SIG-M5 (cell line): ENCODE measurements at regions not wholly inside any gene's neighbourhood (a gene's known extent, or its start where the extent isn't known, plus 50 kb on each side); places are given as distances from the start of the nearest gene placed in this dataset.
"Not testable (repeated sequence)": the region's sequence is repeated elsewhere in the genome, so short reads cannot be mapped to it uniquely, and the experiment has no call there.

Source experiments
- DNase-seq: peaks from one replicate; lab custom pipeline; 2025; lab: John Stamatoyannopoulos, UW

GRCh38 chr9:107569174-107569573 is 79.6 kb upstream of the KLF4 start:
- DNase-seq: no peak

DNA sequence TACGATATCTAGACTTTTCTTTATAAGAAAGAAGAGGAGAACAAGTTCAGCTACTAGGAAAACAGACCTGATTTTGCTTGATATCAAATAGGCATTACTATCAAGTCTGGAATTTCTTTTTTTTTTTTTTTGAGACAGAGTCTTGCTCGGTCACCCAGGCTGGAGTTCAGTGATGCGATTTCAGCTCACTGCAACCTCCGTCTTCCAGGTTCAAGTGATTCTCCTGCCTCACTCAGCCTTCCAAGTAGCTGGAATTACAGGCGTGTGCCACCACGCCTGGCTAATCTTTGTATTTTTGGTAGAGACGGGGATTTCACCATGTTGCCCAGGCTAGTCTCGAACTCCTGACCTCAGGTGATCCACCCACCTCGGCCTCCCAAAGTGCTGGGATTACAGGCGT is 78.8 kb upstream of the KLF4 start:
- not testable (repeated sequence) for DNase-seq

DNA sequence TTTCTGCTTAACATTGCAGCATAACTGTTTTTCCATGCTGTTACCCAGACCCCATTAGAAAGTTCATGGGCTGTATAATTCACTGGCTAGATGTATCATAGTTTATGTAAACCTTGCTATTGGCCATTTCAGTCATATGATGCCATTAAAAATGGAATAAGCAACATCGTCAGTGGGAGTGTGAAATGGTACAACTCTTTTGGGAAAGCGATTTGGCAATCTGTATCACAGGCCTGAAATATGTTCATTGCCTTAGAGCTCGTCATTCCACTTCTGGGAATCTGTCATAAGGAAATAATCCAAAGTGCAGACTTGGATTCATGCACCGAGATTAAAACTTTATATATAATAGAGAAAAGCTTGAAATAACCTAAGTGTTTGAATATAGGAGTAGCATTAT is 77.9 kb upstream of the KLF4 start:
- DNase-seq: no peak

GRCh38 chr9:107566611-107567061 is 77.1 kb upstream of the KLF4 start:
- DNase-seq: no peak

DNA sequence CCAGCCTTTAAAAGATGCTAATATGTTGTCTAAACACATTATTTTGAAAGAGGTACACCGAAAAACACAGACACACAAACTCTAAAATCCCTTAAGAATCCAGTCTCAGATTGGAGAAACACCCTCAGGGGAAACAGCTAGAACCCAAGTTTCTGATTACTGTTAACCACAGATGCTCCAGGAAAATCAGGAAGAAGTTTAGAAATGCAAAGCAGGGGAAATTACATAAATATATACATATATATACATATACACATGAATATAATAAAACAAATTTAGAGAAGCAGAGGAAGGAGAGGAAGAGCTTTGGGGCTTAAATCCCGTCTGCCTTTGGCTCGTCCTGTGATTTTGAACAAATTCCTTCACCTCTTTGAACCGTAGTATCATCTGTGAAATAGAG is 73.2 kb upstream of the KLF4 start:
- no peak for DNase-seq

- DNase-seq: no peak
Measured at GRCh38 chr9:107559494-107560086, 70.0 kb upstream of the KLF4 start.

GRCh38 chr9:107557236-107557990 is 67.8 kb upstream of the KLF4 start:
- no peak for DNase-seq

GRCh38 chr9:107554636-107555035 is 65.1 kb upstream of the KLF4 start:
- DNase-seq: no peak

DNA sequence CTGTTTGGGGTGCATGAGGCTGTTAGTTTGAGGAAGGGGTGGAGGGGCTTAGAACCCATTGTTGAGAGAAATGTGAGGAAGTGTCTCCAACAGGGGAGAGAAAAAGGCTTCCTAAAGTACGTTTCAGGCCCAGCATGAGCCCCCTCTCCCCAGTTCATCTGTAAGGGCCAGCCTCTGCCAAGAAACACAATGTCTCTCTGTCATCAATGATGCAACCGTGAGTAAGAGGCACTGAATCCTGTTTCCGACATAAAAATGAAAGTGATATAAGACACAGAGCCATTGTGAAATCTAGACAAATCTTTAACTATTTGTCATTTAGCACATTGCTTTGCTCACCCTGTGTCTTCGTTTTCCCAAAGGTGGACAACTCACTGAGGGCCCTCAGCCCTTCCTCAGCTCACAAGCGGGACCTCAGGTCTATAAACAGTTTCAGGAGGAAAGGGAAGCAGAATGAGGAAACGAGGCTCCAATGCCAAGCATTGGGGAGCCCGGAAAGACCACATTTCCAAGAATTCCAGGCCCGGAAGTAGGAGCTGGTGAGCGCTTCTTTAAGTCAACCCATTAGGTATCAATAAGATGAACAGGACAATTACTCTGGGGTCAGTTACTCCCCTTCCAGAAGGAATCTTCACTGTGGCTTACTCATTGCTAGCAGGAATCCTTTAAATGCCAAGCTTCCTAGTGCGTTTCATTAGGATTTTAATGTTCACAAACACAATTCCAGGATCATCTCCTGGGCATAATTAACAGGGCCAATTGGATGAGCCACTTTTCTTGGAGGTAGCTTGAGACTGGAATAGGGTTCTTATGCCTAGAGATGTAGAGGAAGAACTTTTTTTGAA is 59.0 kb upstream of the KLF4 start:
- peak; percentile 50 for DNase-seq

- no peak for DNase-seq
Measured at GRCh38 chr9:107547772-107548297, 58.3 kb upstream of the KLF4 start.

DNA sequence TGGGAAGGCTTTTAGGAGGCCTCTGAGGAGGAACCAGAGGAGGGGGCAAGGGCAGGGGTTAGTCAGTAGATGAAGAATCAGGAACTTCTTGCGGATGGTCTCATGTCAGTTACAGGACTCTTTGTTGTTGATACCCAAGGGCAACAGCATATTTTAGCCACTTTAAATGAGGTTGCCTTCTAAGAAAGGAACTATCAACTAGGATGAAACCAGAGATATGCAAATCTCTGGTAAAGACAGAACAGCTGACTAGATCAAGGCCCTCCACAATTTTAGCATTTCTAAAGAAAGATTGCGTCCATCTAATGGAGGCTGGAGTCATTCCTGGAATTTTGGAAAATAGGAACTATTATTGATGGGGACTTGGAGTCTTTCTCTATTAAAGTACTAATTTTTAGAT is 57.7 kb upstream of the KLF4 start:
- DNase-seq: no peak

DNA sequence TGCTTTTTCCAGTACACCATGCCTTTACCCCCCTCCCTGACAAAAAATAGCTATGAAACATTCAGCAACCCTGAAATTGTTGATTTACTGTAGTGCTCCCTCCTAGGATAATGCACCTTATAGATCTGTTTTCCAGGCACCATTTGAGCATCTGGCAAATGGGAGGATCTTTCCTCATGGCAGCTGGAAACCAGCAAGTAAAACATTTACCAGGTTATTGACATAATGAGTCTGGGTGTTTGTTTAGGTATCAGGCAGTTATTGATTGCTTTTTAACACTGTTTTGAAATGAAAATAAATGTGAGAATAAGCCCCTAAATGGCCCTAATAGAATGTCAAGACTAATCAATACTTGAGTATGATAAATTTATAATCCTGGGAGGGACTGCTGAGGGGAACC is 57.3 kb upstream of the KLF4 start:
- no peak for DNase-seq

- no peak for DNase-seq
Measured at GRCh38 chr9:107545036-107545435, 55.5 kb upstream of the KLF4 start.

GRCh38 chr9:107542411-107543157 is 53.0 kb upstream of the KLF4 start:
- no peak for DNase-seq

- DNase-seq: no peak
Measured at GRCh38 chr9:107541523-107541922, 52.0 kb upstream of the KLF4 start.

DNA sequence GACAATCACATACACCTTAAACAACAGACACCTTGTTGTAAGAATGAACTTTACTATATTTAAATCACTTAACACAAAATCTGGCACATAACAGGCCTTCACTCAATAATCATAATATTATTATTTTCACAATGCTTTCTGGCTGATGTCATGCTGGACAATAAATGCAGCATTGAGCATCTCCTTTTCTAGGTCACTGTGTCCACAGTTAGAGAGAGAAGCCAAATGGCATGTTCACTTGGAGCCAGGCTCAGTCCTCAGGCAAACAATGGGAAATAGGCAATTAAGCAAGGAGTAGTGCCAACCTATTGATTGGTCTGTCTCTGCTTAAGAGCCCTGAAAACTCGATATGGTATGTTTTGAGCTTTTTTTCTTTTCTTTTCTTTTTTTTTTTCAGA is 50.6 kb upstream of the KLF4 start:
- no peak for DNase-seq

DNA sequence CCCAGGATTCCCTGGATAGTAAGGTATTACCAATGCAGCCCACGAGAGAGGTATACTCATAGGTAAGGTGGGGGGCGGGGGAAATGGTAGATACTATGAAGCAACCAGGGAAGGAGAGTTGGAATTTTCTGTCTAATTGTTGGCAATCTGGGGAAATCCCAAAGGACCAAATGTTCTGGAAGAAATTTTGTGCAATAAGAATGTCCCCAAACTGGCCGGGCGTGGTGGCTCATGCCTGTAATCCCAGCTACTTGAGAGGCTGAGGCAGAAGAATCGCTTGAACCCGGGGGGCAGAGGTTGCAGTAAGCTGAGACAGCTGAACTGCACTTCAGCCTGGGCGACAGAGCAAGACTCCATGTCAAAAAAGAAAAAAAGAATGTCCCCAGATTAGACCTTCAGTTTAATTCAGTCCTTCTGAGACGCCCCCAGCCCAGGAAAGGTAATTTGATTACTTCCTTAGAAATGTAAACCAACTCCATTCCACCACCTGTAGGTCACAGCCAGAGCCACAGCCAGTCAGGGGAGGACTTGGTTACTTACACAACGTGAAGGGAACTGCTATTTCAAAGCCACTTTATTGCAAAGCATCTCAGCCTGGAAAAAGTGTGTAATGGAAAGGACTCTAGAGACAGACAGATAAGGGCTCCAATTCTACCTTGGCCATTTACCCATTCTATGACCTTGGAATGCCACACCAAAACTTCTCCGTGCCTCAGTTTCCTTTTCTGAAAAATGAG is 50.0 kb upstream of the KLF4 start:
- no peak for DNase-seq
